H9 (cell line): ENCODE measurements at regions not wholly inside any gene's neighbourhood (a gene's known extent, or its start where the extent isn't known, plus 50 kb on each side); places are given as distances from the start of the nearest gene placed in this dataset.

ENCODE experiments used
- DNase-seq: peaks from one replicate; pipeline ENCODE4 v3.0.0-alpha.2; 2017
- H2AFZ ChIP-seq: one replicate; pipeline ENCODE4 v1.6.1; 2013; ENCODE audit warnings: mild to moderate bottlenecking, low read length, control low read depth, moderate library complexity
- H2AK5ac ChIP-seq: 2 replicates; pipeline ENCODE4 v1.6.1; 2013; ENCODE audit warnings: low read length, control low read depth, mixed read lengths; ENCODE audit not compliant: insufficient read length
- H2BK120ac ChIP-seq: one replicate; pipeline ENCODE4 v1.6.1; 2013; ENCODE audit warnings: low read depth, mild to moderate bottlenecking, low read length, control low read depth, inconsistent platforms; ENCODE audit not compliant: poor library complexity, severe bottlenecking
- H2BK12ac ChIP-seq: 2 replicates; pipeline ENCODE4 v1.6.1; 2013; ENCODE audit warnings: low read length, control low read depth, mixed read lengths, low read depth; ENCODE audit not compliant: insufficient read length
- H2BK15ac ChIP-seq: 2 replicates; pipeline ENCODE4 v1.6.1; 2013; ENCODE audit warnings: low read depth, low read length, control low read depth
- H2BK20ac ChIP-seq: one replicate; pipeline ENCODE4 v1.6.1; 2013; ENCODE audit warnings: low read depth, mild to moderate bottlenecking, low read length, control low read depth, inconsistent platforms; ENCODE audit not compliant: poor library complexity, severe bottlenecking
- H2BK5ac ChIP-seq: 2 replicates; pipeline ENCODE4 v1.6.1; 2013; ENCODE audit warnings: low read length, control low read depth, mixed read lengths; ENCODE audit not compliant: insufficient read length
- H3K14ac ChIP-seq: 2 replicates; pipeline ENCODE4 v1.6.1; 2013; ENCODE audit warnings: low read length, control low read depth; ENCODE audit not compliant: insufficient read depth
- H3K18ac ChIP-seq: 2 replicates; pipeline ENCODE4 v1.6.1; 2013; ENCODE audit warnings: low read depth, mild to moderate bottlenecking, mixed read lengths, low read length, control low read depth; ENCODE audit not compliant: insufficient read length
- H3K23ac ChIP-seq: 2 replicates; pipeline ENCODE4 v1.6.1; 2013; ENCODE audit warnings: low read length, control low read depth, mixed read lengths, low read depth; ENCODE audit not compliant: insufficient read length
- H3K23me2 ChIP-seq: 2 replicates; pipeline ENCODE4 v1.6.1; 2013; ENCODE audit warnings: low read depth, mild to moderate bottlenecking, mixed read lengths, low read length, control low read depth; ENCODE audit not compliant: insufficient read length, poor library complexity, severe bottlenecking
- H3K27ac ChIP-seq: 2 replicates; pipeline ENCODE4 v1.5.1; 2013; ENCODE audit warnings: low read length, control low read depth, mixed read lengths, low read depth; ENCODE audit not compliant: insufficient read length
- H3K27me3 ChIP-seq: 2 replicates; pipeline ENCODE4 v1.6.1; 2013; ENCODE audit warnings: low read length, control low read depth, inconsistent platforms; ENCODE audit not compliant: insufficient read depth
- H3K4ac ChIP-seq: 2 replicates; pipeline ENCODE4 v1.6.1; 2013; ENCODE audit warnings: low read depth, mild to moderate bottlenecking, control low read depth, inconsistent platforms, low read length, moderate library complexity
- H3K4me1 ChIP-seq: 2 replicates; pipeline ENCODE4 v1.6.1; 2013; ENCODE audit warnings: low read length, control low read depth, inconsistent platforms; ENCODE audit not compliant: insufficient read depth
- H3K4me2 ChIP-seq: 2 replicates; pipeline ENCODE4 v1.6.1; 2013; ENCODE audit warnings: low read length, control low read depth, mixed read lengths; ENCODE audit not compliant: insufficient read length, insufficient read depth
- H3K56ac ChIP-seq: 2 replicates; pipeline ENCODE4 v1.6.1; 2013; ENCODE audit warnings: low read depth, mild to moderate bottlenecking, mixed read lengths, low read length, control low read depth; ENCODE audit not compliant: insufficient read length
- H3K79me1 ChIP-seq: 2 replicates; pipeline ENCODE4 v1.6.1; 2013; ENCODE audit warnings: low read depth, mild to moderate bottlenecking, moderate library complexity, low read length, control low read depth, inconsistent platforms; ENCODE audit not compliant: insufficient read depth, poor library complexity, severe bottlenecking
- H3K79me2 ChIP-seq: 2 replicates; pipeline ENCODE4 v1.6.1; 2013; ENCODE audit warnings: low read length, control low read depth, inconsistent platforms; ENCODE audit not compliant: insufficient read depth
- H3K9ac ChIP-seq: 2 replicates; pipeline ENCODE4 v1.6.1; 2013; ENCODE audit warnings: low read length, control low read depth, mixed read lengths; ENCODE audit not compliant: insufficient read length; ENCODE audit errors: extremely low read depth
- H3K9me3 ChIP-seq: one replicate; pipeline ENCODE4 v1.6.1; 2013; ENCODE audit warnings: low read depth, low read length, inconsistent platforms; ENCODE audit not compliant: control insufficient read depth
- H3T11ph ChIP-seq: one replicate; pipeline ENCODE4 v1.6.1; 2013; ENCODE audit warnings: mild to moderate bottlenecking, low read length, control low read depth, inconsistent platforms
- H4K20me1 ChIP-seq: one replicate; pipeline ENCODE4 v1.6.1; 2013; ENCODE audit not compliant: control insufficient read depth, insufficient read length, insufficient read depth
- H4K5ac ChIP-seq: 2 replicates; pipeline ENCODE4 v1.6.1; 2013; ENCODE audit warnings: low read depth, mild to moderate bottlenecking, mixed read lengths, low read length, control low read depth; ENCODE audit not compliant: insufficient read length
- H4K8ac ChIP-seq: replicated peaks from 2 replicates; pipeline ENCODE4 v1.6.1; 2013; ENCODE audit warnings: low read length, control low read depth, mixed read lengths, low read depth; ENCODE audit not compliant: insufficient read length
- H4K91ac ChIP-seq: 2 replicates; pipeline ENCODE4 v1.6.1; 2013; ENCODE audit warnings: low read depth, mild to moderate bottlenecking, moderate library complexity, mixed read lengths, low read length, control low read depth; ENCODE audit not compliant: insufficient read length
- H3K27ac Mint-ChIP-seq, 3 experiments: 2 replicates in 2 of 3; 3 replicates in 1 of 3; pipeline ENCODE4 v1.8.0; 2020 to 2021; ENCODE audit warnings: mixed read lengths in 3 of 3, mild to moderate bottlenecking in 1 of 3, moderate library complexity in 1 of 3
- H3K27me3 Mint-ChIP-seq: 2 replicates; pipeline ENCODE4 v1.8.0; 2021; ENCODE audit warnings: low read depth, mild to moderate bottlenecking, moderate library complexity, mixed read lengths
- H3K36me3 Mint-ChIP-seq, 3 experiments: 2 replicates in 2 of 3; 3 replicates in 1 of 3; pipeline ENCODE4 v1.8.0; 2020 to 2021; ENCODE audit warnings: low read depth in 3 of 3, mixed read lengths in 3 of 3; ENCODE audit not compliant: insufficient read depth in 1 of 3
- H3K4me1 Mint-ChIP-seq, 2 experiments: 2 replicates each; pipeline ENCODE4 v1.8.0; 2020; ENCODE audit warnings: mixed read lengths in 2 of 2
- H3K4me3 Mint-ChIP-seq, 2 experiments: 2 replicates in 1 of 2; 3 replicates in 1 of 2; pipeline ENCODE4 v1.8.0; 2020 to 2021; ENCODE audit warnings: mild to moderate bottlenecking in 2 of 2, mixed read lengths in 2 of 2, moderate library complexity in 1 of 2
- H3K9me3 Mint-ChIP-seq, 2 experiments: 2 replicates in 1 of 2; 3 replicates in 1 of 2; pipeline ENCODE4 v1.8.0; 2020; ENCODE audit warnings: mild to moderate bottlenecking in 2 of 2, mixed read lengths in 2 of 2, moderate library complexity in 1 of 2
- WGBS: extraction: QIAGEN DNeasy Blood & Tissue Kit; methylation state at CpG from one replicate; pipeline ENCODE4 v1.1.7; 2013; ENCODE audit warnings: missing lambda C conversion rate, low lambda C conversion rate, mixed read lengths; ENCODE audit not compliant: insufficient read length; ENCODE audit errors: extremely low coverage; 5-methylcytosine and 5-hydroxymethylcytosine counted together
- TF ChIP-seq, protein P1 (sequence below): fragments of 200-600 bp; sonication (generic); conservative IDR thresholded peaks from 3 replicates; pipeline ENCODE4 v1.8.0; 2021; ENCODE audit warnings: antibody characterized with exemption, mild to moderate bottlenecking

DNA sequence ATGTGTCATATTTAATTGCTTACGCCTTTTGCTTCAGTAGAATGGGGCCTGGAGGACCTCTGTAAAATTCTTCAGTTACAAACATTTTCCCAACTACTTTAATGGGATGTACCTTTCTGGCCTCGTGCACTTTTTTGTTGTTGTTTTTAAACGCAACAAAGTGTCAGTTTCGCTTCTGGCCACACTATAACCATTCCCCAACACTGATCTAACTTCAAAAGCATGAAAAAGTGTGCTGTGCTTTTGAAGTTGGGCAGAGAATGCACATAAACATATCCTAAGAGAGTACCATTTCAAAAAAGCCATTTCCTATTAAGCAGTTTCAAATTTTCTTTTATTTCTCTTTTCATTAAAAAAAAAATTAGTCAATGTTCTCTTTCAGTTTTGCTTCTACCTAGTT, 435.8 kb downstream of the CNTN6 start:
- WGBS, result no CpG with 5 or more reads among the region's 4 CpGs
- TF ChIP-seq, protein P1, sequence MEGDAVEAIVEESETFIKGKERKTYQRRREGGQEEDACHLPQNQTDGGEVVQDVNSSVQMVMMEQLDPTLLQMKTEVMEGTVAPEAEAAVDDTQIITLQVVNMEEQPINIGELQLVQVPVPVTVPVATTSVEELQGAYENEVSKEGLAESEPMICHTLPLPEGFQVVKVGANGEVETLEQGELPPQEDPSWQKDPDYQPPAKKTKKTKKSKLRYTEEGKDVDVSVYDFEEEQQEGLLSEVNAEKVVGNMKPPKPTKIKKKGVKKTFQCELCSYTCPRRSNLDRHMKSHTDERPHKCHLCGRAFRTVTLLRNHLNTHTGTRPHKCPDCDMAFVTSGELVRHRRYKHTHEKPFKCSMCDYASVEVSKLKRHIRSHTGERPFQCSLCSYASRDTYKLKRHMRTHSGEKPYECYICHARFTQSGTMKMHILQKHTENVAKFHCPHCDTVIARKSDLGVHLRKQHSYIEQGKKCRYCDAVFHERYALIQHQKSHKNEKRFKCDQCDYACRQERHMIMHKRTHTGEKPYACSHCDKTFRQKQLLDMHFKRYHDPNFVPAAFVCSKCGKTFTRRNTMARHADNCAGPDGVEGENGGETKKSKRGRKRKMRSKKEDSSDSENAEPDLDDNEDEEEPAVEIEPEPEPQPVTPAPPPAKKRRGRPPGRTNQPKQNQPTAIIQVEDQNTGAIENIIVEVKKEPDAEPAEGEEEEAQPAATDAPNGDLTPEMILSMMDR, result no peak

More for the DNA sequence above, 435.8 kb downstream of the CNTN6 start:
- Histone ChIP-seq H4K91ac (no peak overlapping the region), H3K79me2 (no peaks in the 10 kb centered on the region), H3K4me1 (no peaks in the 10 kb centered on the region), H3K14ac (no peak overlapping the region), H2BK120ac (no peak overlapping the region), H3K27me3 (no peaks in the 10 kb centered on the region), H3K23me2 (no peaks in the 10 kb centered on the region), H4K8ac (no peak overlapping the region), H3K4me2 (no peak overlapping the region), H3K56ac (no peak overlapping the region), H2AFZ (no peak overlapping the region), H2BK12ac (no peak overlapping the region), H2BK15ac (no peak overlapping the region), H3K79me1 (no peaks in the 10 kb centered on the region), H3T11ph (no peak overlapping the region), H2BK20ac (no peak overlapping the region), H2BK5ac (no peak overlapping the region), H3K18ac (no peak overlapping the region), H3K27ac (no peak overlapping the region), H2AK5ac (no peak overlapping the region), H4K20me1 (no peaks in the 10 kb centered on the region), H4K5ac (no peak overlapping the region), H3K23ac (no peak overlapping the region), H3K9ac (no peak overlapping the region), H3K4ac (no peak overlapping the region), H3K9me3 (no peaks in the 10 kb centered on the region)
- Mint-ChIP-seq H3K4me3 (no peak overlapping the region), H3K27me3 (no peaks in the 10 kb centered on the region), H3K36me3 (no peaks in the 10 kb centered on the region), H3K4me1 (peaks cover 0 to 3% of the 10 kb centered on the region in 2 experiments; a peak in 1 of 4 replicates), H3K9me3 (no peaks in the 10 kb centered on the region; a peak in 1 of 5 replicates), H3K27ac (no peak overlapping the region)
- DNase-seq, result no peak
